ENCODE measurements at regions not wholly inside any gene's neighbourhood (a gene's known extent, or its start where the extent isn't known, plus 50 kb on each side); places are given as distances from the start of the nearest gene placed in this dataset.

- DNase-seq (ENCODE audit: low spot score) (no peak), ATAC-seq (ENCODE audit: low FRiP score) (no peak)
- TF ChIP-seq, protein P1, sequence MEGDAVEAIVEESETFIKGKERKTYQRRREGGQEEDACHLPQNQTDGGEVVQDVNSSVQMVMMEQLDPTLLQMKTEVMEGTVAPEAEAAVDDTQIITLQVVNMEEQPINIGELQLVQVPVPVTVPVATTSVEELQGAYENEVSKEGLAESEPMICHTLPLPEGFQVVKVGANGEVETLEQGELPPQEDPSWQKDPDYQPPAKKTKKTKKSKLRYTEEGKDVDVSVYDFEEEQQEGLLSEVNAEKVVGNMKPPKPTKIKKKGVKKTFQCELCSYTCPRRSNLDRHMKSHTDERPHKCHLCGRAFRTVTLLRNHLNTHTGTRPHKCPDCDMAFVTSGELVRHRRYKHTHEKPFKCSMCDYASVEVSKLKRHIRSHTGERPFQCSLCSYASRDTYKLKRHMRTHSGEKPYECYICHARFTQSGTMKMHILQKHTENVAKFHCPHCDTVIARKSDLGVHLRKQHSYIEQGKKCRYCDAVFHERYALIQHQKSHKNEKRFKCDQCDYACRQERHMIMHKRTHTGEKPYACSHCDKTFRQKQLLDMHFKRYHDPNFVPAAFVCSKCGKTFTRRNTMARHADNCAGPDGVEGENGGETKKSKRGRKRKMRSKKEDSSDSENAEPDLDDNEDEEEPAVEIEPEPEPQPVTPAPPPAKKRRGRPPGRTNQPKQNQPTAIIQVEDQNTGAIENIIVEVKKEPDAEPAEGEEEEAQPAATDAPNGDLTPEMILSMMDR (IDR thresholded peaks at IDR 0.05) = no peak
These were observed 59.4 kb upstream of the CITED2 start for GRCh38 chr6:139433631-139434419.

GRCh38 chr6:139431602-139431956, 57.1 kb upstream of the CITED2 start:
- no peak for ATAC-seq (ENCODE audit: low FRiP score)
- TF ChIP-seq, protein P1 (IDR thresholded peaks at IDR 0.05) = no peak
- no peak for DNase-seq (ENCODE audit: low spot score)

DNA sequence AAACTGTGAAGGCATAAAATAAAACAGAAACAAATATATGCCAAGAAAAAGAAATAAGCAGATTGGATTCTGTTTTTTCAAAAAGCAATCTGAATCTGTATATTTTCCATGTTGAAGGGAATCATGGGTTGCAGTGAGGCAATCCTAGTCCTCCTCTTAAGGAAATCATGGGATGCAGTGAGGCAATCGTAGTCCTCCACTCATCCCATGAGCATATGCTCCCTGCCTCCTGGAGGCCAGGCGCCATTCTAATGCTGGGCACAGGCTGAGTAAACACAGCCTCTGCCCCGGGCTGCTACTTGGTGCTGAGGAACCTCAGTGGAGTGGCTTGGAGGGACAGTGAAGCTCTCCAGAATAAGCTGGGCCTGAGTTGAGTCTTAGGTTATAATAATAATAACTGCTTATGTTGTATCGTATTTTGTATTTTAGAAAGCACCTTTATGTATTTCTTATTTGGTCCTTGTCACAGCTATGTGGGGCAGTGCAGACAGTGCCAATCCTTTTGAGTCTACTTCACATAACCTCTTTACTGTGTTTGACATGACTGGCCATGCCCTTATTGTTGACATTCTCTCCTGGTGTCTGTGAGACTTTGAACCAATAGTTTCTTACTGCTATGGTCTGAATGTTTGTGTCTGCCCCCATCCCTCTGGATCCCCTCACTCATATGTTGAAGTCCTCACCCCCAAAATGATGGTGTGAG, 56.6 kb upstream of the CITED2 start:
- DNase-seq (ENCODE audit: low spot score) (no peak), ATAC-seq (ENCODE audit: low FRiP score) (no peak)
- TF ChIP-seq, protein P1 (IDR thresholded peaks at IDR 0.05) = no peak

GRCh38 chr6:139429580-139430145, 55.2 kb upstream of the CITED2 start:
- TF ChIP-seq, protein P1 (IDR thresholded peaks at IDR 0.05) = no peak
- ATAC-seq (ENCODE audit: low FRiP score) (no peak), DNase-seq (ENCODE audit: low spot score) (no peak)

DNA sequence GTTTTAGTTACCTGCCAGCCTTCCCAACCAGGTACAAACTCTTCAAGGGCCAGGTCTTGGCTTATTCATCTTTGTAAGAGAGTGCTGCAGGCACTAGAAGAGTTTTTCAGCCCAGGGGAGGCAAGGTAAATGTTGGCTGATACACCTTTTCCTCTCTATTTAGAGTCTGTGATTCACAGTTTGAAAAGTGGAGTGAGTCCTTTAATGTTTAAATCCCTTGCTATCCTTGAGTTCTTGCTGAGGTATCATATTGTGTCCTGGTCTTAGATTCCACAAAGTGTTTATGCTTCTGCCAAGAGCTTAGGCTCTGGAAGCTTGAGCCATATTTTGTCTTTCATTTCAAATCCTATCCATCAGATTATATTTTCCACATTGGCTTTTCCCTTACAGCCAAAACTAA, 52.8 kb upstream of the CITED2 start:
- no peak for ATAC-seq (ENCODE audit: low FRiP score)
- TF ChIP-seq, protein P1 (IDR thresholded peaks at IDR 0.05) = no peak
- no peak for DNase-seq (ENCODE audit: low spot score)

GRCh38 chr6:139426795-139427194, 52.3 kb upstream of the CITED2 start:
- no peak for DNase-seq (ENCODE audit: low spot score)

More at GRCh38 chr6:139426795-139427194, 52.3 kb upstream of the CITED2 start:
- ATAC-seq (ENCODE audit: low FRiP score) = no peak
- TF ChIP-seq, protein P1 (IDR thresholded peaks at IDR 0.05) = no peak
